Testis (tissue), 2 donors: ENCODE measurements at regions not wholly inside any gene's neighbourhood (a gene's known extent, or its start where the extent isn't known, plus 50 kb on each side); places are given as distances from the start of the nearest gene placed in this dataset.

Source experiments
- DNase-seq: peaks from one replicate; pipeline ENCODE4 v3.0.0-alpha.2; 2019
- H3K27ac ChIP-seq, 2 donors: fragments of 200-600 bp; sonication (generic); one replicate each; pipeline ENCODE4 v1.5.1; 2019
- H3K27me3 ChIP-seq: fragments of 200-600 bp; sonication (generic); one replicate; pipeline ENCODE4 v1.5.1; 2019
- H3K36me3 ChIP-seq: fragments of 200-600 bp; sonication (generic); one replicate; pipeline ENCODE4 v1.5.1; 2017; ENCODE audit warnings: low read depth; ENCODE audit errors: missing control alignments
- H3K4me1 ChIP-seq: fragments of 200-600 bp; sonication (generic); one replicate; pipeline ENCODE4 v1.5.1; 2019
- H3K4me3 ChIP-seq, 2 donors: fragments of 200-600 bp; sonication (generic); one replicate each; pipeline ENCODE4 v1.5.1; 2017 to 2019
- H3K9me3 ChIP-seq: fragments of 200-600 bp; sonication (generic); one replicate; pipeline ENCODE4 v1.5.1; 2017
- CTCF ChIP-seq, 3 experiments: fragments of 450-650 bp in 2 of 3; fragments of 200-600 bp in 1 of 3; sonication (generic) in 1 of 3; IDR thresholded peaks; one replicate each; pipeline ENCODE4 v1.5.1; 2016 to 2019; ENCODE audit warnings: antibody characterized with exemption in 3 of 3, mild to moderate bottlenecking in 2 of 3, moderate library complexity in 1 of 3
- POLR2A ChIP-seq: fragments of 450-650 bp; IDR thresholded peaks from one replicate; pipeline ENCODE4 v1.6.1; 2017; ENCODE audit warnings: antibody characterized with exemption, mild to moderate bottlenecking, moderate library complexity
- WGBS, 2 donors: methylation state at CpG; one replicate each; pipeline ENCODE4 v1.1.5; 2018; 5-methylcytosine and 5-hydroxymethylcytosine counted together
- intact Hi-C: fragments of 100-400 bp; cut with DNase I; formaldehyde crosslinking; loops from one replicate; pipeline ENCODE4 v1.15.1; 2023; ENCODE audit warnings: low total_unique reads

GRCh38 chr3:59567661-59568060 lies 517.8 kb upstream of the CFAP20DC start:
- intact Hi-C loops: no loop called here
- no peak for TF ChIP-seq POLR2A
- TF ChIP-seq CTCF (IDR thresholded peaks at IDR 0.05): no peak

GRCh38 chr3:59566481-59566975 lies 516.7 kb upstream of the CFAP20DC start:
- no peak for TF ChIP-seq POLR2A
- TF ChIP-seq CTCF (IDR thresholded peaks at IDR 0.05): no peak
- H3K4me1 ChIP-seq: no peaks in the 10 kb centered on the region
- no peak overlapping the region for H3K4me3 ChIP-seq
- no peaks in the 10 kb centered on the region for H3K27me3 ChIP-seq
- WGBS, 2 donors: 83 to 85% methylated on average over 6 of the region's 6 CpGs
- intact Hi-C loops: no loop called here
- H3K36me3 ChIP-seq: no peaks in the 10 kb centered on the region
- no peak overlapping the region for H3K27ac ChIP-seq
- H3K9me3 ChIP-seq: no peaks in the 10 kb centered on the region
- no peak for DNase-seq

More at GRCh38 chr3:59567661-59568060, 517.8 kb upstream of the CFAP20DC start:
- Histone ChIP-seq H3K4me1 (no peaks in the 10 kb centered on the region), H3K4me3 (no peak overlapping the region), H3K27me3 (no peaks in the 10 kb centered on the region), H3K36me3 (no peaks in the 10 kb centered on the region), H3K9me3 (no peaks in the 10 kb centered on the region), H3K27ac (no peak overlapping the region)
- no peak for DNase-seq
- WGBS, 2 donors: 74 to 86% methylated on average over 2 of the region's 2 CpGs

GRCh38 chr3:59565125-59565524 lies 515.3 kb upstream of the CFAP20DC start:
- H3K4me3 ChIP-seq: no peak overlapping the region
- no peaks in the 10 kb centered on the region for H3K4me1 ChIP-seq
- no peak overlapping the region for H3K27ac ChIP-seq
- no peak for DNase-seq
- no peaks in the 10 kb centered on the region for H3K9me3 ChIP-seq
- 91 to 94% methylated on average over 2 of the region's 2 CpGs for WGBS, 2 donors
- intact Hi-C loops: no loop called here
- no peaks in the 10 kb centered on the region for H3K36me3 ChIP-seq
- no peak for TF ChIP-seq POLR2A
- no peak for TF ChIP-seq CTCF (IDR thresholded peaks at IDR 0.05)
- no peaks in the 10 kb centered on the region for H3K27me3 ChIP-seq

- 92 to 100% methylated on average over 1 of the region's 1 CpG for WGBS, 2 donors
- H3K4me3 ChIP-seq: no peak overlapping the region
- no peaks in the 10 kb centered on the region for H3K27me3 ChIP-seq
- H3K4me1 ChIP-seq: no peaks in the 10 kb centered on the region
- no peaks in the 10 kb centered on the region for H3K9me3 ChIP-seq
- DNase-seq: no peak
- no peak overlapping the region for H3K27ac ChIP-seq
- intact Hi-C loops: no loop called here
- no peaks in the 10 kb centered on the region for H3K36me3 ChIP-seq
- TF ChIP-seq CTCF (IDR thresholded peaks at IDR 0.05): no peak
- TF ChIP-seq POLR2A: no peak
These were observed 514.1 kb upstream of the CFAP20DC start for GRCh38 chr3:59563966-59564365.

GRCh38 chr3:59563072-59563605 lies 513.3 kb upstream of the CFAP20DC start:
- H3K4me3 ChIP-seq: no peak overlapping the region
- no peaks in the 10 kb centered on the region for H3K36me3 ChIP-seq
- no peak overlapping the region for H3K27ac ChIP-seq
- no peak for DNase-seq
- H3K27me3 ChIP-seq: no peaks in the 10 kb centered on the region
- no peaks in the 10 kb centered on the region for H3K9me3 ChIP-seq
- intact Hi-C loops: no loop called here
- WGBS, 2 donors: 94% methylated on average over 4 of the region's 4 CpGs
- no peaks in the 10 kb centered on the region for H3K4me1 ChIP-seq
- TF ChIP-seq CTCF (IDR thresholded peaks at IDR 0.05) (no peak), POLR2A (no peak)
